Stimulated activated CD4-positive, alpha-beta T cell treated with anti-CD3 and anti-CD28 coated beads, Interleukin-12 subunit alpha, Interleukin-12 subunit beta, amount 100 ng/mL, for 24 hours (primary cell): ENCODE measurements at regions not wholly inside any gene's neighbourhood (a gene's known extent, or its start where the extent isn't known, plus 50 kb on each side); places are given as distances from the start of the nearest gene placed in this dataset.
"Not testable (repeated sequence)": the region's sequence is repeated elsewhere in the genome, so short reads cannot be mapped to it uniquely, and the experiment has no call there.

Source experiments
- DNase-seq, 2 experiments: peaks; one replicate each; pipeline ENCODE4 v3.0.0-alpha.2; 2020; ENCODE audit warnings: low read depth in 2 of 2

GRCh38 chr4:42284030-42284429 lies 113.3 kb upstream of the SHISA3 start:
- no peak for DNase-seq

- not testable (repeated sequence) for DNase-seq
These were observed 108.4 kb upstream of the SHISA3 start for GRCh38 chr4:42288876-42289275.

DNA sequence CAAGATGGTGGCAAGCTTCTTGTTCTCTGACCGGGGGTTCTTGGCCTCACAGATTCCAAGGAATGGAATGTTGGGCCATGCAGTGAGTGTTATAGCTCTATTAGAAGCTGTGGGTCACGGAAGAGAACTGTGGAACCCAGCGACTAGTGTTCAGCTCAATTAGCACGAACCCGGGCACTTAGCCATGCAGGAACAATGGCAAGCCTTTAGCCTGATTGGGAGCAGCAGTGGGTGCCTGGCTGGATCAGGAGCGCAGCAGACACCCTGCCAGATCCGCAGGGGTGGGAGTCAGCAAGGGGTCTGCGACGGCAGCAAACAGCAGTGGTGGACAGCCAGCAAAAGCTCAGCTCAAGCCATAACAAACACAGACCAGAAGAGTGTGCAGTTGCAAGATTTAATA lies 105.1 kb upstream of the SHISA3 start:
- DNase-seq: not testable (repeated sequence)

- DNase-seq: no peak
These were observed 103.1 kb upstream of the SHISA3 start for GRCh38 chr4:42293967-42294813.

GRCh38 chr4:42296196-42296595 lies 101.1 kb upstream of the SHISA3 start:
- DNase-seq: no peak

DNA sequence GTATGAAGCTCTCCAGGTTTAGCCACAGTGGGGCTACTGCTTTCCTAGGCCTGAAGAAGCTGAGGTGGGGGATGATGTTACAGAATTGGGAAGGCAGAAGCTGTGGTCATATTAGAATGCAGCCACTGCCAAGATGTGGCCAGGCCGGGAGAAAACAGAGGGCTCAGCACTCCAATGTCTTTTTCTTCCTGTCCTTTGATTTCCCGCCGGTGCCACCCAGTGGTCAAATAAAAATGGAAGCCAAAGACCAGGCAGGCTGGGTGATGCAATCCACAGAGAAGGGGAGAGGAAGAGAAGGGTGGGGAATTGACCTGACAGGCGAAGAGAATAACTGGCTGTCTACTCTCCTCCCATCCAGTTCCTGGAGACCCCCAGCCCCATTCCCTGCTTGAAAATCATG lies 94.9 kb upstream of the SHISA3 start:
- no peak for DNase-seq

GRCh38 chr4:42306221-42307109 lies 90.8 kb upstream of the SHISA3 start:
- DNase-seq: no peak

DNA sequence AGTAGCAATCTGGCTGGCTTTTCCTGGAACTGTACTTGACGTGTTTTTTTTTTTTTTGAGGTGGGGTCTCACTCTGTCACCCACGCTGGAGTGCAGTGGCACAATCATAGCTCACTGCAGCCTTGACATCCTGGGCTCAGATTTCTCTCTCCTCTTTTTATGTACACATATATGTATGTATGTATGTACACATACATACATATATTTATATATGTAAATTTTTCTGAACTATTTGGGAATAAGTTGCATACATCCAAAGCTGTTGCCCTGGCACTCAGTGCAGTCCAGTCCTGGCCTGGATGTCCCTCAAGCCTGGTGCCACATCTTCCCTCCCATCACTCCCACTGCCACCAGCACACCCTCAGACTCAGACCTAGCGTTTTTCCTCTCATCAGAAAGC lies 89.0 kb upstream of the SHISA3 start:
- no peak for DNase-seq

- no peak for DNase-seq
These were observed 87.7 kb upstream of the SHISA3 start for GRCh38 chr4:42309361-42310260.

- DNase-seq: no peak
These were observed 86.9 kb upstream of the SHISA3 start for GRCh38 chr4:42310358-42310757.

DNA sequence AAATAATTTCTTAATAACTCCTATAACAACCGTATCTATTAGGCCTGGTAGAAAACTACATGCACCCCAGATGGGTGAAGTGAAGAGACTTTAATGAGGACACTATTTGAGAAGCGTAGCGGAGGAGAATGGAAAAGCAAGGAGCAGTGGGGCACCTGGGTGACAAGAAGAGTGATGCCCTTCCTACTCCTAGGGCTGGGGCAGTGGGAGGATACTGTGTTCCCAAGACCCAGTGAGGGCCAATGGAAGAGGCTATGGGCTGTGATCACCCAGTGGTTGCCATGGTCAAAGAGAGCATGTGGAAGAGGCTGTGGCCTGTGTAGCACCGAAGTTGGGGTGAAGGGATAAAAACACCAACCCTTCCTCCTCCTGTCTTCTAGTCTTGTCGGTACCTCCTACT lies 86.5 kb upstream of the SHISA3 start:
- DNase-seq: no peak

- DNase-seq: no peak
These were observed 85.7 kb upstream of the SHISA3 start for GRCh38 chr4:42311591-42311990.

- not testable (repeated sequence) for DNase-seq
These were observed 83.9 kb upstream of the SHISA3 start for GRCh38 chr4:42313420-42313819.

DNA sequence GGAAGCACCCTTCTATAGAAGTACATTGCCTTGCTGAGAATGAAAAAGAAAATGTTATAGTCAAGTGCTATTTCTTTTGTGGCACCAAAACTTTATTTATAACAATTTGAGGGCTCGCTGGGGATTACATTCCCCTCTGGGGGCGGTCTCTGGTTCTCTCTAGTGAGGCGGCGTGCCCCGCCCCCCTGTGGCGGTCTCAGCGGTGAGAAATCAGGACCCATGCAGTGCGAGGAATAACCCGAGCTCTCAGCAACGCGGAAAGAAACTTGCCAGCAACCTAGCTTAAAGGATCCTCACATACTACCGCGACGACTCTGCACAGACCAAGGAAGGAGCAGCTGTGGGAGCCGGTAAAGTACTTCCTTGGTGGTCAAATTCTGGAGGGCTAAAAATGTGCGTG lies 83.4 kb upstream of the SHISA3 start:
- DNase-seq: no peak

DNA sequence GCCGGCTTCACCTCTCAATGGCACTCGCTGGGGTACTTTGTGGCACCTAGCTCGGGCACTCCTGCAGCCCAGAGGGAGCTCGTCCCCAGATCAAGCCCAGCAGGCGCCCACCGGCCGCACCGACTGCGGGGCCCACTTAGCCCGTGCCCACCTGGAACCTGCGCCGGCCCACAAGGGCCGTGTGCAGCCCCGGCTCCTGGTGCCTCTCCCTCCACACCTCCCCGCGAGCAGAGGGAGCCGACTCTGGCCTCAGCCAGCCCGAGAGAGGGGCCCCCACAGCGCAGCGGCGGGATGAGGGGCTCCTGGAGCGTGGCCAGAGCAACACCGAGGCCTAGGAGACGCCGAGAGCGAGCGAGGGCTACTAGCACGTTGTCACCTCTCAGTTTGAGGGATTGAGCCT lies 82.1 kb upstream of the SHISA3 start:
- no peak for DNase-seq

- DNase-seq: no peak
These were observed 76.4 kb upstream of the SHISA3 start for GRCh38 chr4:42320822-42321388.

GRCh38 chr4:42326040-42326439 lies 71.2 kb upstream of the SHISA3 start:
- no peak for DNase-seq

DNA sequence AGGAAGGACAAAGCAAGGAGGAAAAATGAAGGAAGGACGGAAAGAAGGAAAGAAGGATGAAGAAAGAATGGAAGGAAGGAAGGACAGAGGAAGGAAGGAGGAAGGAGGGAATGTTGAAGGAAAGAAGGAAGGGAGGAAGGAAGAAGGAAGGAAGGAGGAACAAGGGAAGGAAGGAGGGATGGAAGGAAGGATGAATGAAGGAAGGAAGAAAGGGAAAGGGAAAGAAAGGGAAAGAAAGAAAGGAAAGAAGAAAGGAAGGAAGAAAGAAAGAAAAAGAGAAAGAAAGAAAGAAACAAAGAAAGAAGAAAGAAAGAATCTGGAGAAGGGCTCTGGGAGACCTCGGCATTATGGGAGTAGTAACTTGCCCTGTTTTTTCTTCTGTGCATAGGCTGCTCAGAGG lies 70.8 kb upstream of the SHISA3 start:
- DNase-seq: no peak

DNA sequence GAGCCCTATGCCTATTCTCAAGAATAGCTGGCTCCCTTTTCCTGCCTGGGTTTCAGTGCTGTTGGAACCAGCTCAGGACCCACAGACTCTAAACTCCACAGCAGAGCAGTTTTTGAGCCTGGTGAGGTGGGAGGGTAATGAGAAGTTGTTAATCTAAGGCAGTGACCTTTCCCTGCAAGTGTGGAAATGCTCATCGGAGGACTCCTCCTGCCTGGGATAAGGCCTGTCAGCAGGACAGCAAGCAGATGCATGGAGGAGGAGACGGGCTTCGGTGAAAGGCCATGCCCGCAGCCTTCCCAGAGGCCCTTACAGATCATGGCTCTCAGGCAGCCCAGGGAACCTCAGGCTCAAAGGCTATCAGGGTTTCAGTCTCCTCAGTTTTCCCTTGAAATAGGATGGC lies 70.0 kb upstream of the SHISA3 start:
- no peak for DNase-seq

DNA sequence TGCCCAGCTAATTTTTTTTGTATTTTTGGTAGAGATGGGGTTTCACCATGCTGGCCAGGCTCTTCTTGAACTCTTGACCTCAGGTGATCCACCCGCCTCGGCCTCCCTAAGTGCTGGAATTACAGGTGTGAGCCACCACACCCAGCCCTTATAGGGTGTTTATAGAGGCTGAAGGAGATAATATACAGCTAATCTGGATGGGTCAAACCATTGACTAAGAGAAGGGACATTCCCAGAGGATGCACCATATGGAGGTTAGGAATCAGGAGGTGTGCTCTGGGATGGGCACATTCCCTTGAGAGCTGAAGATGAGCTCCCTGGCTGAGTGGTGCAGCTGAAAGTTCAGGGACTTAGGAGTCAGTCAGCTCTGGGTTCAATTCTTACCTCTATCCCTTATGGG lies 68.3 kb upstream of the SHISA3 start:
- DNase-seq: no peak

DNA sequence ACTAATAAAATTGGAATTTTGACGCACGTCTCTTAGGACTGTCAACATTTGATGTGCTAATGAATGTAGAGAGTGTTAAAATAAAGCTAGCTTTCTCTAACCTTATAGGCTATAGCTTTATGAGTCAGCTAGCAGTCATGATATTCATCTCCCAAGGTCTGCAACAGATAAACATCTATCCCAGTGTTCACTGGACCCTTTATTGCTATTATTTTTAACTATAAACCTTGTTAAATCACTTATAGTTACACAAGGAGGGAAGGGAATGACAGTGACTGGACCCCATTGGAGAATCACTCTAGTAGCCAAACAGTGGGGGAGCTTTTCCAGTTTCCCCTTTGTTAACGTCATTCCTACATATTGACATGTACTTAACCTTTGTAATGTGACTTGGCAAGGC lies 67.9 kb upstream of the SHISA3 start:
- DNase-seq: no peak
